ENCODE measurements at regions not wholly inside any gene's neighbourhood (a gene's known extent, or its start where the extent isn't known, plus 50 kb on each side); places are given as distances from the start of the nearest gene placed in this dataset.

DNA sequence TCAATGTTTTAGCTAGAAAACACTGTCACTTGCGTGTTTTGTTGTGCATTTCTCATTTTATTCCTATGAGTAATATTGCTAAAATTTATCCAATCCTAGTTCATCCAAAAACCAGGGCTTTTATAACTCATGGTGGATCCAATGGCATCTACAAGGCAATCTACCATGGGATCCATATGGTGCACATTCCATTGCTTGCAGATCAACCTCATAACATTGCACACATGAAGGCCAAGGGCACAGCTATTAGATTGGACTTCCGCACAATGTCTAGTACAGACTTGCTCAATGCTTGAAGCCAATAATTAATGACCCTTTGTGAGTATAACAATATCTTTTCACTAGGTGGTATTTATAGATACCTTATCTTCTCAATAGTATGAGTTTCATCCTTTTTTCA lies 57.2 kb upstream of the UGT2B7 start:
- TF ChIP-seq POLR2A (IDR thresholded peaks at IDR 0.05) = no peak
- TF ChIP-seq, protein P1, sequence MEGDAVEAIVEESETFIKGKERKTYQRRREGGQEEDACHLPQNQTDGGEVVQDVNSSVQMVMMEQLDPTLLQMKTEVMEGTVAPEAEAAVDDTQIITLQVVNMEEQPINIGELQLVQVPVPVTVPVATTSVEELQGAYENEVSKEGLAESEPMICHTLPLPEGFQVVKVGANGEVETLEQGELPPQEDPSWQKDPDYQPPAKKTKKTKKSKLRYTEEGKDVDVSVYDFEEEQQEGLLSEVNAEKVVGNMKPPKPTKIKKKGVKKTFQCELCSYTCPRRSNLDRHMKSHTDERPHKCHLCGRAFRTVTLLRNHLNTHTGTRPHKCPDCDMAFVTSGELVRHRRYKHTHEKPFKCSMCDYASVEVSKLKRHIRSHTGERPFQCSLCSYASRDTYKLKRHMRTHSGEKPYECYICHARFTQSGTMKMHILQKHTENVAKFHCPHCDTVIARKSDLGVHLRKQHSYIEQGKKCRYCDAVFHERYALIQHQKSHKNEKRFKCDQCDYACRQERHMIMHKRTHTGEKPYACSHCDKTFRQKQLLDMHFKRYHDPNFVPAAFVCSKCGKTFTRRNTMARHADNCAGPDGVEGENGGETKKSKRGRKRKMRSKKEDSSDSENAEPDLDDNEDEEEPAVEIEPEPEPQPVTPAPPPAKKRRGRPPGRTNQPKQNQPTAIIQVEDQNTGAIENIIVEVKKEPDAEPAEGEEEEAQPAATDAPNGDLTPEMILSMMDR (IDR thresholded peaks at IDR 0.05) = no peak
- intact Hi-C loops (cut with DNase I) = no loop called here

DNA sequence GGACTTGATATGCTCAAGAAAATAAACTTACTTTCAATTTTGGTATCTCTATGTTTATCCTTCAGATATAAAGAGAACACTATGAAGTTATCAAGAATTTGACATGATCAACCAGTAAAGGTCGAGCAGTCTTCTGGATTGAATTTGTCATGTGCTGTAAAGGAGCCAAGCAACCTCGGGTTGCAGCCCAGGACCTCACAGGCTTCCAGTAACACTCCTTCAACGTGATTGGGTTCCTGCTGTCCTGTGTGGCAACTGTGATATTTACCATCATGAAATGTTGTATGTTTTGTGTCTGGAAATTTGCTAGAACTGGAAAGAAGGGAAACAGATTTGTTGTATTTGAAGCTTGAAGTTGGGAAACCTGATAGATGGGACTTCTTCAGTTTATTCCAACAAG lies 52.0 kb upstream of the UGT2B7 start:
- no peaks in the 10 kb centered on the region for H3K4me1 ChIP-seq
- WGBS, 2 donors = 31 to 41% methylated on average over 3 of the region's 3 CpGs

More for the DNA sequence above, 57.2 kb upstream of the UGT2B7 start:
- Histone ChIP-seq H3K4me3 (no peak overlapping the region), H3K36me3 (replicated peaks in 1 of 2; ENCODE audit: insufficient read depth in 1 of 2, low read depth in 2 of 2) (no peaks in the 10 kb centered on the region), H3K4me1 (no peaks in the 10 kb centered on the region), H3K27me3 (no peaks in the 10 kb centered on the region), H3K9me3 (no peaks in the 10 kb centered on the region), H3K27ac (no peak overlapping the region)
- WGBS, 2 donors = 92 to 96% methylated on average over 2 of the region's 2 CpGs
- ATAC-seq = no peak
- no peak for DNase-seq

More for the DNA sequence above, 52.0 kb upstream of the UGT2B7 start:
- no peak for DNase-seq
- TF ChIP-seq, protein P1 (IDR thresholded peaks at IDR 0.05) = no peak
- no peak for TF ChIP-seq POLR2A (IDR thresholded peaks at IDR 0.05)
- no peaks in the 10 kb centered on the region for H3K27me3 ChIP-seq
- H3K27ac ChIP-seq = no peak overlapping the region
- no peaks in the 10 kb centered on the region for H3K36me3 ChIP-seq (replicated peaks in 1 of 2; ENCODE audit: insufficient read depth in 1 of 2, low read depth in 2 of 2)
- intact Hi-C loops (cut with DNase I) = no loop called here
- H3K9me3 ChIP-seq = no peaks in the 10 kb centered on the region
- ATAC-seq = no peak
- no peak overlapping the region for H3K4me3 ChIP-seq

All from body of pancreas (tissue), 4 donors.